Right lobe of liver (tissue), 4 donors: ENCODE measurements at regions not wholly inside any gene's neighbourhood (a gene's known extent, or its start where the extent isn't known, plus 50 kb on each side); places are given as distances from the start of the nearest gene placed in this dataset.

ENCODE experiments used
- CTCF ChIP-seq, 4 donors: fragments of 200-600 bp in 3 of 4; fragments of 450-650 bp in 1 of 4; IDR thresholded peaks; one replicate each; pipeline versions ENCODE4 v1.5.1 to v1.8.0; 2016 to 2022; ENCODE audit warnings: antibody characterized with exemption in 4 of 4, mild to moderate bottlenecking in 2 of 4
- POLR2A ChIP-seq: fragments of 450-650 bp; IDR thresholded peaks from one replicate; pipeline ENCODE4 v1.6.1; 2017; ENCODE audit warnings: antibody characterized with exemption, mild to moderate bottlenecking
- donor health status: DM: no; HTN: no; CAD: no.
- donor health status: DM: no; HTN: no; CAD: no.
- donor health status: DM: no; HTN: yes; CAD: no.

GRCh38 chr6:62465206-62465605 lies 179.2 kb upstream of the KHDRBS2 start:
- no peak for TF ChIP-seq CTCF (IDR thresholded peaks at IDR 0.05)
- no peak for TF ChIP-seq POLR2A
